Non-pigmented ciliary epithelial cell (primary cell): ENCODE measurements at regions not wholly inside any gene's neighbourhood (a gene's known extent, or its start where the extent isn't known, plus 50 kb on each side); places are given as distances from the start of the nearest gene placed in this dataset.

Source experiments
- DNase-seq: peaks from one replicate; pipeline ENCODE4 v3.0.0-alpha.2; 2010; ENCODE audit warnings: low read depth

- no peak for DNase-seq
These were observed 251.2 kb downstream of the CSNK1G3 start for GRCh38 chr5:123763201-123763600.

DNA sequence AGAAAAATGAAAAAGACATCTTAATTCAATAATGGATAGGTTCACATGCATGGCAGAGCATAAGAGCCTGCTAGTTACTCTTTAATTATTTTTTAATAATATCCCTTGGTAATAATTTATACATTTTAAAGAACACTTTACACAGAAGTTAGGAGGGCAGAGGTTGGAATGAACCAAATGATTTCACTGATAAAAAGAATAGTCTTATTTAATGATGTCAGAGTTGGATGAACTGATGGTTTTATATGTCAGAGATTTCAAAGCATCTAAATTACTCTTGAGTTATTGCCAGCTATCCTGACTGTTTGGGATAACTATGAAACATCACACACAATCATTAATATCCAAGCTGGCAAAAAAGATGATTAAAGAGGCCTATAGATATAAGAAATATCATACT, 244.8 kb downstream of the CSNK1G3 start:
- no peak for DNase-seq

DNA sequence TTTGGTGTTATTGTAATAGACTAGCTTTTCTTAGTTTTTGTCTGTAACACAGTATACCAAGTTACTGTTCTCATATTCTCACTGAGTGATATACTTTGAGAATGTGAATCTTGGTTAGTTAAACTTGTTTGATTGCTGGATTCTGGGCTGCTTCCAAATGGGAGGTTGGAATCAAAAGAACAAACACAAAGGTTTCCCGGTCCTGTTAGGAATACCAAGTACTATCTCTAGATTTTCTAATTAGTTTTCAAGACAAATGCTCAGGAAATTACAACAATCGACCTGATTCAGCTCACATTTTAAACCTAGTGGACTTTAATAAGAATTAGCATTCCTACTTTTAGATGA, 244.3 kb downstream of the CSNK1G3 start:
- no peak for DNase-seq

DNA sequence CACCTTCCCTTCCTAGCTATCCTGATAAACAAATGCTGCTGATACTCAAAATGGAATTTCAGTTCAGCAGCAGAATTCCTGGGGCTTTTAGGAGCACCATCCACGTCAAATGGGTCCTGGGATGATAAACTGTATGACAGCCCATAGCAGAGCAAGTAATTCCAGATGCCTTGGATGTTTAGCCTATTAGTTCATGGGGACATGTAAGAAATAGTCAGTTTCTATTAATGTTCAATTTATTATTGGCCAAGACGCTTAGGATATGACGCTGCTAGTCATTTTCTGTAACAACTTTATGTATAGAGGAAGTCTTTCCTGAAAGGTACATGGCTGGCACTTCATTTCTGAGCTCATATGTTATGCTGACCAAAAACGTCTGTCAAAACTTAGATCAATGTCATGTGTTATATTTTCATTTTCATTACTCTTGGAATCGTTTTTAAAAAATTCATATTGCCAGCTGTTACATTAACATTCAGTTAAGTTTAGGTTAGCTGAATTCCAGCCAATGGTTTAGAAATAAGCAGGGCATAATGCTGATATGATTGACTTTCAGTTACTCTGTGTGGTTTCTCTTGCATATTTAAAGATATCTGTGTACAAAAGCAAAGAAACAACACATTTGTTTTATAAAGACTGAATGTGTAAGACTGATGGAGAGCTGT, 243.8 kb downstream of the CSNK1G3 start:
- peak; percentile 71 for DNase-seq

- DNase-seq: no peak
These were observed 242.9 kb downstream of the CSNK1G3 start for GRCh38 chr5:123754908-123755307.

- peak; percentile 56 for DNase-seq
These were observed 242.2 kb downstream of the CSNK1G3 start for GRCh38 chr5:123753937-123754891.

DNA sequence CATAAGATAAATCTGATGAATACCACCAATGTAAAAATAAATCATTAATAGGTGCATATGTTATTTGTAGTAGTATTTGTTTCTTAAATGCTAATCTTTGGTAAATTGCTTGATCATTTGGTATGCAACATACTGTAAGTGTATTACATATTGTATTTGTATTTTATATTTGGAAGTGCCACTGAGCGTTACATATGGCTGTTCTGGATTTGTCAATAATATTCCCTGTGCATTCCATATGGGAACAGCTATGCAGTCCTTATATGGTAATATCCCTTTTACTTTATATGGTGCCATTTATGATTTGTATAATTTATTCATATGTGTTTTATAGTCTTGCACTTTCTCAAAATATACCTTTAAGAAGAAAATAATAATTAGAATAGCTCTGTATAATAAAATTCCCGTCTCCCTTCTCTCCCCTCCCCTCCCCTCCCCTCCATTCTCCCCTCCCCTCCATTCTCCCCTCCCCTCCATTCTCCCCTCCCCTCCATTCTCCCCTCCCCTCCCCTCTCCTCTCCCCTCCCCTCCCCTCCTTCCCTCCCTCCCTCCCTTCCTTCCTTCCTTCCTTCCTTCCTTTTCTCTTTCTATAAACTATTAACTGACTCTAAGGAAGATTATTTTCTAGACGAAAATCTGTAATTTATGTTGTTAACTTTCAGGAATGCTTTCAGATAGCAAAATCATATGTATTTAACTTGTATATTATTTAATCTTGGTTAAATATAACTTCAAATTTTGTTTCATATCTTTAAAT, 241.4 kb downstream of the CSNK1G3 start:
- DNase-seq: no peak

- DNase-seq: peak; percentile 75
These were observed 240.7 kb downstream of the CSNK1G3 start for GRCh38 chr5:123752552-123753179.

- DNase-seq: no peak
These were observed 239.7 kb downstream of the CSNK1G3 start for GRCh38 chr5:123751670-123752069.

- no peak for DNase-seq
These were observed 236.3 kb downstream of the CSNK1G3 start for GRCh38 chr5:123748239-123748638.

DNA sequence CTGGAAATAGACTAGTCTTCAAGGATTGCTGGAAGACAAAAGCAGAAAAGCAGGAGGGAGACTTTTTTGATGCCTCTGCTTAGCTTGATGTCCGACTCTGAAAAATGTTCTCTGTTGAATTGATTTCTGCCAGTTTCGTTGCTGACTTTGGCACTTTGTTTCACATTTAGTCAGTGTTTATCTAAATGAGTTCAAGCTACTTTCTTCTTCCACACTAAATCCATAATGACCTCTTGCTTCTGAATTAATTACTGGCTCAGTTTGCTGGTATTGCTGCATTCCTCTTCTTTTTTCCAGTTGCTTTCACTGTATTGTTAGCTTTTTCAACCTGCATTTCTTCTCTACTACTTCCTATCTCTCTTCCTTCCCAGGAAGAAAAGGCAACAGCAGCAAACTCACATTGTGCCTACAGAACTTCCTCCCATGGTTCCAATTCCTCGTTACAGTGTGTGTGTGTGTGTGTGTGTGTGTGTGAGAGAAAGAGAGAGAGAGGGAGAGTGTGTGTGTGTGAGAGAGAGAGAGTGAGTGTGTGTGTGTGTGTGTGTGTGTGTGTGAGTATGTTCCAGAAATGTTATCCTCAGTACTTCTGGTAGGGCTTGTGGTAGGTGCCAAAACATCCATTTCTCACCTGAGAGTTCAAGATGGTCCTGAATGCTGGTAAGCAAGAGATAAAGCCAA, 234.8 kb downstream of the CSNK1G3 start:
- no peak for DNase-seq

GRCh38 chr5:123743990-123744583, 232.1 kb downstream of the CSNK1G3 start:
- no peak for DNase-seq

DNA sequence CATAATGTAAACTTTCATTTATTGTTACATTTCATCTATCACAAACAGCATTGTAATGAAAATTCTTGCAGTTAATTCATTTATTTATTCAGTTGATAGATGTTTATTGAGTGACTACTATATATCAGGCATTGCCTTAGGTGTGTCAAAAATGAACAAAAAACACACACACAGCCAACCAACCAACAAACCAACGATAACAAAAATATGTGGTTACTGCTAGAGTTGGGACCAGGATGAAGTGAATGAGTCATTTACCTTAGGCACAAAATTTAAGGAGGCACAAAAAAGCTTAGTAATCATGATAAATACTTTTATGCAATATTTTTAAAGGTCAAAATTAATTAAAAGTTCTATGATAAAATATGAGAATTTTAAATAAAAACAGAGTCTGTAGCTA, 223.4 kb downstream of the CSNK1G3 start:
- no peak for DNase-seq

- no peak for DNase-seq
These were observed 220.3 kb downstream of the CSNK1G3 start for GRCh38 chr5:123732257-123732656.

DNA sequence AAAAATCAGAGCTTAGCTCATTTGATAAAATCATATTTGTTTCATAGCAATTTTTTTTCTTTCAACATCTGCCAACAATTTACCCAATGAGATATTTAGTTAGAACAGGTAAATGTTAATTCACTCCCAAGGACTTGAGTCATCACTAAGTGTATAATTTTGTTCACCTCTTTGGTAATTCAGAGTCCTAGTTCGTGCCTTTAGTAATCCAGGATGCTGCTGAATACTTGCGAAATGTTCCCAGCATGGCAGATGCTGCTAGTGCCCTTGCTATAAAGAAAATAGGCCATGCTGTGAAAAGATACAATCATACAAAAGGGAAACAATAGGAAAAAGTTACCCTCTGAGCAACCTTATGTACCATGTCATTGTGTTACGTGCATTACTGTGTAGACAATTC, 210.5 kb downstream of the CSNK1G3 start:
- no peak for DNase-seq

- no peak for DNase-seq
These were observed 209.8 kb downstream of the CSNK1G3 start for GRCh38 chr5:123721675-123722276.

- no peak for DNase-seq
These were observed 209.0 kb downstream of the CSNK1G3 start for GRCh38 chr5:123720955-123721354.

- DNase-seq: no peak
These were observed 208.4 kb downstream of the CSNK1G3 start for GRCh38 chr5:123720339-123720738.

DNA sequence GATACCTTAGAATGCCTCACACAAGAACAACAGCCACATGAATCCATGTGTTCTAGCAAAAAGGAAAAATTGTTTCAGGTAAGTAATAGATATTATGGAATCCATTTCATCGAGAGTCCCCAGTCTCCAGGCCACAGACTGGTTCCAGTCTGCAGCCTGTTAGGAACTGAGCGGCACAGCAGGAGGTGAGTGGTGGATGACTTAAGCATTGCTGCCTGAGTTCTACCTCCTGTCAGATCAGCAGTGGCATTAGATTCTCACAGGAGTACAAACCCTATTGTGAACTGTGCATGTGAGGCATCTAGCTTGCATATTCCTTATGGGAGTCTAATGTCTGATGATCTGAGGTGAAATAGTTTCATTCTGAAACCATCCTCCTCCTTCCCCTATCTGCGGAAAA, 207.0 kb downstream of the CSNK1G3 start:
- no peak for DNase-seq

DNA sequence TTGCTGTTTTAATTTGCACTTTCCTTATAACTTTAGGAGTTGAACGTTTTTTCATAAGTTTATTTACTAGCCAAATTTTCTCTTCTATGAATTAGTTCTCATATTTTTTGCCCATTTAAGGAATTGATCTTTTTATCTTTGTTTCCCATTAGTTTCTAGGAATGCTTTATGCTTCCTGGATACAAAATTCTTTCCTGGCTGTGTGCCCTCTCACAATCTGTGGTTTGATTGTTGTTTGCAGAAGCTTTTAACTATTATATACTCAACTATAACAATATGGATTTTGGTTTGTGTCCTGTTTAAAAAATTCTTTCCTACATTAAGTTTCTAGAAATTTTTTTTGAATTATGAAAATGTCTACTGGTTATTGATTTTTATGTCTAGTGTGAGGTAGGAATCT, 206.3 kb downstream of the CSNK1G3 start:
- DNase-seq: no peak

- DNase-seq: no peak
These were observed 205.2 kb downstream of the CSNK1G3 start for GRCh38 chr5:123717139-123717538.
